ENCODE measurements at regions not wholly inside any gene's neighbourhood (a gene's known extent, or its start where the extent isn't known, plus 50 kb on each side); places are given as distances from the start of the nearest gene placed in this dataset.

GRCh38 chr6:43919774-43920173, 149.8 kb downstream of the VEGFA start:
- no peak for DNase-seq (ENCODE audit: low read depth in 2 of 2)

- DNase-seq (ENCODE audit: low read depth in 2 of 2), result no peak
Observed at GRCh38 chr6:43917878-43918382, 147.9 kb downstream of the VEGFA start.

- no peak for DNase-seq (ENCODE audit: low read depth in 2 of 2)
Observed at GRCh38 chr6:43916924-43917877, 147.2 kb downstream of the VEGFA start.

- DNase-seq (ENCODE audit: low read depth in 2 of 2), result no peak
Observed at GRCh38 chr6:43915986-43916923, 146.2 kb downstream of the VEGFA start.

GRCh38 chr6:43915208-43915869, 145.3 kb downstream of the VEGFA start:
- DNase-seq (ENCODE audit: low read depth in 2 of 2), result no peak

GRCh38 chr6:43914272-43915147, 144.5 kb downstream of the VEGFA start:
- no peak for DNase-seq (ENCODE audit: low read depth in 2 of 2)

GRCh38 chr6:43913375-43914271, 143.6 kb downstream of the VEGFA start:
- DNase-seq (ENCODE audit: low read depth in 2 of 2), result no peak

- DNase-seq (ENCODE audit: low read depth in 2 of 2), result no peak
Observed at GRCh38 chr6:43912598-43913371, 142.8 kb downstream of the VEGFA start.

- DNase-seq (ENCODE audit: low read depth in 2 of 2), result no peak
Observed at GRCh38 chr6:43912116-43912577, 142.1 kb downstream of the VEGFA start.

GRCh38 chr6:43911354-43912115, 141.5 kb downstream of the VEGFA start:
- DNase-seq (ENCODE audit: low read depth in 2 of 2), result no peak

- DNase-seq (ENCODE audit: low read depth in 2 of 2), result no peak
Observed at GRCh38 chr6:43910638-43911353, 140.8 kb downstream of the VEGFA start.

- DNase-seq (ENCODE audit: low read depth in 2 of 2), result no peak
Observed at GRCh38 chr6:43910149-43910637, 140.2 kb downstream of the VEGFA start.

GRCh38 chr6:43909474-43910148, 139.6 kb downstream of the VEGFA start:
- no peak for DNase-seq (ENCODE audit: low read depth in 2 of 2)

GRCh38 chr6:43907789-43908472, 137.9 kb downstream of the VEGFA start:
- DNase-seq (ENCODE audit: low read depth in 2 of 2), result no peak

GRCh38 chr6:43907312-43907711, 137.3 kb downstream of the VEGFA start:
- no peak for DNase-seq (ENCODE audit: low read depth in 2 of 2)
